CD14-positive monocyte (primary cell): ENCODE measurements at regions not wholly inside any gene's neighbourhood (a gene's known extent, or its start where the extent isn't known, plus 50 kb on each side); places are given as distances from the start of the nearest gene placed in this dataset.

Source experiments
- DNase-seq, 3 donors: peaks; one replicate each; pipeline ENCODE4 v3.0.0-alpha.2; 2011 to 2022
- H2AFZ ChIP-seq: 2 replicates; pipeline ENCODE4 v1.6.0; 2012; ENCODE audit warnings: mild to moderate bottlenecking, low read depth, low read length, inconsistent platforms; ENCODE audit not compliant: insufficient read depth, poor library complexity, severe bottlenecking
- H3K27ac ChIP-seq, 2 donors: 1 replicate in 1 of 2; 2 replicates in 1 of 2; pipeline ENCODE4 v1.5.1; 2012 to 2013; ENCODE audit warnings: low read length in 2 of 2, control low read depth in 1 of 2, inconsistent platforms in 1 of 2, low read depth in 1 of 2, mild to moderate bottlenecking in 1 of 2
- H3K27me3 ChIP-seq, 2 donors: one replicate each; pipeline versions ENCODE4 v1.6.0 to v1.6.1; 2011 to 2013; ENCODE audit warnings: low read length in 2 of 2; ENCODE audit not compliant: control insufficient read depth in 2 of 2, insufficient read depth in 2 of 2
- H3K36me3 ChIP-seq, 2 donors: replicated peaks in 1 of 2; 1 replicate in 1 of 2; 2 replicates in 1 of 2; pipeline versions ENCODE4 v1.5.1 to v1.6.1; 2012 to 2013; ENCODE audit warnings: low read length in 2 of 2, control low read depth in 1 of 2, inconsistent platforms in 1 of 2, mild to moderate bottlenecking in 1 of 2; ENCODE audit not compliant: insufficient read depth in 2 of 2, control insufficient read depth in 1 of 2
- H3K4me1 ChIP-seq, 2 donors: 1 replicate in 1 of 2; 2 replicates in 1 of 2; pipeline versions ENCODE4 v1.5.1 to v1.6.1; 2012 to 2013; ENCODE audit warnings: low read length in 2 of 2, control low read depth in 1 of 2, inconsistent platforms in 1 of 2, mild to moderate bottlenecking in 1 of 2, moderate library complexity in 1 of 2; ENCODE audit not compliant: insufficient read depth in 2 of 2, control insufficient read depth in 1 of 2
- H3K4me2 ChIP-seq: replicated peaks from 2 replicates; pipeline ENCODE3; 2012; ENCODE audit warnings: low read length, moderate library complexity, mild to moderate bottlenecking; ENCODE audit not compliant: poor library complexity, severe bottlenecking; ENCODE audit errors: extremely low read depth
- H3K4me3 ChIP-seq, 3 experiments: fragments of 200-600 bp in 1 of 3; sonication (generic) in 1 of 3; replicated peaks in 1 of 3; 1 replicate in 2 of 3; 2 replicates in 1 of 3; pipeline ENCODE4 v1.5.1; 2011 to 2013; ENCODE audit warnings: low read length in 3 of 3, mild to moderate bottlenecking in 3 of 3, control low read depth in 2 of 3, low read depth in 2 of 3, inconsistent platforms in 1 of 3, moderate library complexity in 1 of 3
- H3K79me2 ChIP-seq: 2 replicates; pipeline ENCODE4 v1.6.0; 2012; ENCODE audit warnings: mild to moderate bottlenecking, control low read depth, inconsistent platforms, low read length, moderate library complexity; ENCODE audit not compliant: insufficient read depth
- H3K9ac ChIP-seq: 2 replicates; pipeline ENCODE4 v1.6.0; 2017; ENCODE audit warnings: low read length, mild to moderate bottlenecking; ENCODE audit not compliant: insufficient read depth, poor library complexity, severe bottlenecking
- H3K9me3 ChIP-seq, 2 donors: replicated peaks in 1 of 2; 1 replicate in 1 of 2; 2 replicates in 1 of 2; pipeline versions ENCODE4 v1.5.1 to v1.6.1; 2012 to 2013; ENCODE audit warnings: low read length in 2 of 2, control low read depth in 1 of 2; ENCODE audit not compliant: control insufficient read depth in 1 of 2, insufficient read depth in 1 of 2
- H4K20me1 ChIP-seq: 2 replicates; pipeline ENCODE4 v1.6.0; 2012; ENCODE audit warnings: mild to moderate bottlenecking, low read length, control low read depth, moderate library complexity; ENCODE audit not compliant: insufficient read depth
- H3K27ac Mint-ChIP-seq, 7 donors: one replicate each; pipeline ENCODE4 v1.8.0; 2020; ENCODE audit warnings: mild to moderate bottlenecking in 7 of 7, mixed read lengths in 7 of 7, moderate library complexity in 6 of 7, inconsistent platforms in 2 of 7
- H3K27me3 Mint-ChIP-seq, 3 donors: one replicate each; pipeline ENCODE4 v1.8.0; 2021 to 2022; ENCODE audit warnings: low read depth in 3 of 3, mild to moderate bottlenecking in 3 of 3, mixed read lengths in 3 of 3, moderate library complexity in 3 of 3, inconsistent platforms in 1 of 3
- H3K36me3 Mint-ChIP-seq, 2 donors: one replicate each; pipeline ENCODE4 v1.8.0; 2020; ENCODE audit warnings: mixed read lengths in 2 of 2, inconsistent platforms in 1 of 2, mild to moderate bottlenecking in 1 of 2
- H3K4me1 Mint-ChIP-seq: one replicate; pipeline ENCODE4 v1.8.0; 2020; ENCODE audit warnings: mild to moderate bottlenecking, mixed read lengths
- H3K4me3 Mint-ChIP-seq, 2 donors: one replicate each; pipeline ENCODE4 v1.8.0; 2020; ENCODE audit warnings: mild to moderate bottlenecking in 2 of 2, mixed read lengths in 2 of 2, moderate library complexity in 1 of 2
- H3K9me3 Mint-ChIP-seq, 7 donors: one replicate each; pipeline ENCODE4 v1.8.0; 2020 to 2022; ENCODE audit warnings: mixed read lengths in 7 of 7, mild to moderate bottlenecking in 6 of 7, moderate library complexity in 6 of 7, inconsistent platforms in 2 of 7
- CTCF ChIP-seq: fragments of 200-600 bp; IDR thresholded peaks from one replicate; pipeline ENCODE4 v1.8.0; 2022; ENCODE audit warnings: antibody characterized with exemption, mild to moderate bottlenecking
- WGBS: methylation state at CpG from one replicate; pipeline ENCODE4 v1.1.5; 2013; ENCODE audit warnings: missing lambda C conversion rate; ENCODE audit not compliant: insufficient coverage; 5-methylcytosine and 5-hydroxymethylcytosine counted together
- intact Hi-C, 2 donors: fragments of 100-400 bp; cut with micrococcal nuclease; formaldehyde crosslinking; loops; one replicate each; pipeline versions ENCODE4 v1.15.0 to v1.15.1; 2023

- no peak for TF ChIP-seq CTCF
- Histone ChIP-seq H3K9me3 (no peaks in the 10 kb centered on the region), H3K9ac (no peak overlapping the region), H3K4me3 (no peak overlapping the region), H2AFZ (no peak overlapping the region), H4K20me1 (no peaks in the 10 kb centered on the region), H3K27me3 (no peaks in the 10 kb centered on the region), H3K36me3 (no peaks in the 10 kb centered on the region), H3K4me2 (no peak overlapping the region), H3K4me1 (no peaks in the 10 kb centered on the region), H3K79me2 (no peaks in the 10 kb centered on the region), H3K27ac (no peak overlapping the region)
- no peaks in the 10 kb centered on the region for H3K36me3 Mint-ChIP-seq
- H3K4me3 Mint-ChIP-seq, result no peak overlapping the region
- intact Hi-C loops, result no loop called here
- WGBS, result 100% methylated on average over 1 of the region's 1 CpG
- H3K27me3 Mint-ChIP-seq, result peaks cover 0 to 2% (median 0%) of the 10 kb centered on the region in 3 donors
- H3K27ac Mint-ChIP-seq, result no peak overlapping the region
- no peaks in the 10 kb centered on the region for H3K4me1 Mint-ChIP-seq
- no peak for DNase-seq
- H3K9me3 Mint-ChIP-seq, result peaks cover 0 to 6% (median 4%) of the 10 kb centered on the region in 7 donors
Measured at GRCh38 chr6:122200440-122200839, 199.0 kb upstream of the HSF2 start.

GRCh38 chr6:122202576-122203137 lies 196.8 kb upstream of the HSF2 start:
- intact Hi-C loops, result no loop called here
- TF ChIP-seq CTCF, result no peak
- no peaks in the 10 kb centered on the region for H3K4me1 ChIP-seq
- H3K4me3 ChIP-seq, result no peak overlapping the region
- Mint-ChIP-seq H3K4me1 (no peaks in the 10 kb centered on the region), H3K4me3 (no peak overlapping the region), H3K36me3 (no peaks in the 10 kb centered on the region), H3K27me3 (no peaks in the 10 kb centered on the region), H3K9me3 (peaks cover 0 to 6% (median 4%) of the 10 kb centered on the region in 7 donors), H3K27ac (no peak overlapping the region)
- no peak overlapping the region for H3K27ac ChIP-seq
- H2AFZ ChIP-seq, result no peak overlapping the region
- H3K27me3 ChIP-seq, result no peaks in the 10 kb centered on the region
- DNase-seq, result no peak
- H4K20me1 ChIP-seq, result no peaks in the 10 kb centered on the region
- no peak overlapping the region for H3K9ac ChIP-seq
- H3K9me3 ChIP-seq, result no peaks in the 10 kb centered on the region
- H3K4me2 ChIP-seq, result no peak overlapping the region
- no peaks in the 10 kb centered on the region for H3K79me2 ChIP-seq
- WGBS, result 93% methylated on average over 3 of the region's 8 CpGs
- no peaks in the 10 kb centered on the region for H3K36me3 ChIP-seq
